Vagina (tissue), 2 donors: ENCODE measurements at regions not wholly inside any gene's neighbourhood (a gene's known extent, or its start where the extent isn't known, plus 50 kb on each side); places are given as distances from the start of the nearest gene placed in this dataset.

Source experiments
- DNase-seq, 2 donors: peaks; one replicate each; pipeline ENCODE4 v3.0.0-alpha.2; 2017; ENCODE audit errors: extremely low spot score in 2 of 2
- H3K27ac ChIP-seq: fragments of 200-600 bp; sonication (generic); one replicate; pipeline ENCODE4 v1.5.1; 2019
- H3K27me3 ChIP-seq: fragments of 200-600 bp; sonication (generic); one replicate; pipeline ENCODE4 v1.5.1; 2019
- H3K36me3 ChIP-seq, 2 donors: fragments of 200-600 bp; sonication (generic); one replicate each; pipeline ENCODE4 v1.5.1; 2017 to 2019
- H3K4me1 ChIP-seq: fragments of 200-600 bp; sonication (generic); one replicate; pipeline ENCODE4 v1.5.1; 2019
- H3K4me3 ChIP-seq, 2 donors: fragments of 200-600 bp; sonication (generic); 1 replicate in 1 of 2; 2 replicates in 1 of 2; pipeline ENCODE4 v1.5.1; 2016 to 2019
- H3K9me3 ChIP-seq: fragments of 200-600 bp; sonication (generic); one replicate; pipeline ENCODE4 v1.5.1; 2019
- POLR2A ChIP-seq, 2 donors: fragments of 450-650 bp; IDR thresholded peaks; one replicate each; pipeline ENCODE4 v1.6.1; 2017; ENCODE audit warnings: antibody characterized with exemption in 2 of 2, mild to moderate bottlenecking in 2 of 2, moderate library complexity in 2 of 2
- POLR2AphosphoS5 ChIP-seq, 2 donors: sonication (generic); formaldehyde crosslinking; IDR thresholded peaks; one replicate each; pipeline ENCODE4 v1.9.0; 2017; ENCODE audit warnings: antibody characterized with exemption in 2 of 2, mild to moderate bottlenecking in 2 of 2, low read depth in 1 of 2; ENCODE audit not compliant: insufficient read depth in 1 of 2
- intact Hi-C: fragments of 100-400 bp; cut with DNase I; formaldehyde crosslinking; loops from one replicate; pipeline ENCODE4 v1.15.1; 2023
- TF ChIP-seq, protein P1 (sequence below), 3 experiments: fragments of 450-650 bp in 2 of 3; fragments of 200-600 bp in 1 of 3; sonication (generic) in 1 of 3; IDR thresholded peaks; one replicate each; pipeline ENCODE4 v1.5.1; 2017 to 2019; ENCODE audit warnings: antibody characterized with exemption in 3 of 3, mild to moderate bottlenecking in 2 of 3, moderate library complexity in 2 of 3

DNA sequence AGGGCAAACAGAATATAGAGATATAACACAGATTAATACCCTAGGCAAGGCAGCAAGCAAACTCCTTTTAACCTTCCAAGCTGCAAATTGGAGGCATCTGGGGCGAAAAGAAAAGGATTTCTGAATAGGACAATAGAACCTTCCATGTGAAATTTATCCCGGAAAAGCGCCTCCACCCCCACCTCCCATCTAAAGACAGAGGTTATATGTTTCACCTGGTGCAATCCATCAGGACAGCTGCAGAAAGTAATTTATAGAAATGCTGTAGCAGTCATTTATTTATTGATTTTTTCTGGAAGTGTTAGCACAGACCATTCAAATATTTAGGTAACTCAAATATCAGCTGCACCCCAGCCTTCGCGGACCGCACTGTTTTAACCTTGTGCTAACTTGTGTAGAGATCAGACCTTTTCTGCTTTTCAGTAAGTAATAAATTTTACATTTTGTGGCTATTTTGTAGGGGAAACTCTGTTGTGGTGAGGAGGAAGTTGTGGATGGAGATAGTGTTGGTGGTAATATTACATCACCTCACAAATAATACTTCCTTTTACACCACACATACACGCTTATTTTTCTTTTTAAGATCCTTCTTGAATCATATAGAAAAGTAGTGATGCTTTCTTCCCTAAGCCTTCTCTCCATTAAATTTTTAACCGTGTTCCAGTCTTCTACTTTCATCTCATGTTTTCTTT, 919.3 kb upstream of the CDH2 start:
- H3K27ac ChIP-seq: no peak overlapping the region
- H3K9me3 ChIP-seq: no peaks in the 10 kb centered on the region
- no peaks in the 10 kb centered on the region for H3K27me3 ChIP-seq
- no peaks in the 10 kb centered on the region for H3K4me1 ChIP-seq
- no peak overlapping the region for H3K4me3 ChIP-seq
- intact Hi-C loops: no loop called here
- TF ChIP-seq POLR2AphosphoS5 (IDR thresholded peaks at IDR 0.05; ENCODE audit: insufficient read depth in 1 of 2, low read depth in 1 of 2): no peak
- TF ChIP-seq, protein P1, sequence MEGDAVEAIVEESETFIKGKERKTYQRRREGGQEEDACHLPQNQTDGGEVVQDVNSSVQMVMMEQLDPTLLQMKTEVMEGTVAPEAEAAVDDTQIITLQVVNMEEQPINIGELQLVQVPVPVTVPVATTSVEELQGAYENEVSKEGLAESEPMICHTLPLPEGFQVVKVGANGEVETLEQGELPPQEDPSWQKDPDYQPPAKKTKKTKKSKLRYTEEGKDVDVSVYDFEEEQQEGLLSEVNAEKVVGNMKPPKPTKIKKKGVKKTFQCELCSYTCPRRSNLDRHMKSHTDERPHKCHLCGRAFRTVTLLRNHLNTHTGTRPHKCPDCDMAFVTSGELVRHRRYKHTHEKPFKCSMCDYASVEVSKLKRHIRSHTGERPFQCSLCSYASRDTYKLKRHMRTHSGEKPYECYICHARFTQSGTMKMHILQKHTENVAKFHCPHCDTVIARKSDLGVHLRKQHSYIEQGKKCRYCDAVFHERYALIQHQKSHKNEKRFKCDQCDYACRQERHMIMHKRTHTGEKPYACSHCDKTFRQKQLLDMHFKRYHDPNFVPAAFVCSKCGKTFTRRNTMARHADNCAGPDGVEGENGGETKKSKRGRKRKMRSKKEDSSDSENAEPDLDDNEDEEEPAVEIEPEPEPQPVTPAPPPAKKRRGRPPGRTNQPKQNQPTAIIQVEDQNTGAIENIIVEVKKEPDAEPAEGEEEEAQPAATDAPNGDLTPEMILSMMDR (IDR thresholded peaks at IDR 0.05): no peak
- TF ChIP-seq POLR2A (IDR thresholded peaks at IDR 0.05): no peak
- no peak for DNase-seq
- no peaks in the 10 kb centered on the region for H3K36me3 ChIP-seq

DNA sequence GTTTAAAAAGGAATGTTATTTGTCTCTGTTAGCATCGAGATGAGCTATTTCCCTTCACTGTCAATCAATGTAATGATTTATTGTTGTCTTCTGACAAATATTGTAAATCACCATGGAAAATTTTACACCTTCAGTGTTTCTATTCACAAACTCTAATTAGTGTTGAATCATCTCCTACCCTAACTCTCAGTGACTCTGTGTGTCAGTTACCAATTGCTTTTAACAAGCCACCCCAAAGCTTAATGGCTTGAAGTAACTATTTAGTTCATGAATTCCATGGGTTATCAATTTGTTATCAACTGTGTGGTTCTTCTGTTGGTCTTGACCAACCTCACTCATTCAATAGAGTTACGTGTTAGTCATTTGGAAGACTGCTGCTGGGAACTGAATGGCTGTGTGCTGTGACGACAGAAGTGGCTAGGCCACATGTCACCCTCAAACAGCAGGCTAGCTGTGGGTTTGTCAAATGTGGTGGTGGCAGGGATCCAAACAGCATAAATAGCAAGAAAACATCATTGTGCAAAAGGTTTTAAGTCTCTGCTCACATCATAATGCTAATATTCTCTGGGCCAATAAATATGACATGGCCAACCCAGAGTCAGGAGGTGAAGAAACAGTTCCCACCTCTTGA, 910.8 kb upstream of the CDH2 start:
- no peaks in the 10 kb centered on the region for H3K9me3 ChIP-seq
- no peaks in the 10 kb centered on the region for H3K36me3 ChIP-seq
- no peak overlapping the region for H3K27ac ChIP-seq
- no peak for DNase-seq
- H3K4me3 ChIP-seq: no peak overlapping the region
- H3K4me1 ChIP-seq: peaks cover 8% of the 10 kb centered on the region
- intact Hi-C loops: no loop called here
- H3K27me3 ChIP-seq: no peaks in the 10 kb centered on the region
- TF ChIP-seq POLR2AphosphoS5 (IDR thresholded peaks at IDR 0.05; ENCODE audit: insufficient read depth in 1 of 2, low read depth in 1 of 2): no peak
- no peak for TF ChIP-seq POLR2A (IDR thresholded peaks at IDR 0.05)
- TF ChIP-seq, protein P1 (IDR thresholded peaks at IDR 0.05): no peak

DNA sequence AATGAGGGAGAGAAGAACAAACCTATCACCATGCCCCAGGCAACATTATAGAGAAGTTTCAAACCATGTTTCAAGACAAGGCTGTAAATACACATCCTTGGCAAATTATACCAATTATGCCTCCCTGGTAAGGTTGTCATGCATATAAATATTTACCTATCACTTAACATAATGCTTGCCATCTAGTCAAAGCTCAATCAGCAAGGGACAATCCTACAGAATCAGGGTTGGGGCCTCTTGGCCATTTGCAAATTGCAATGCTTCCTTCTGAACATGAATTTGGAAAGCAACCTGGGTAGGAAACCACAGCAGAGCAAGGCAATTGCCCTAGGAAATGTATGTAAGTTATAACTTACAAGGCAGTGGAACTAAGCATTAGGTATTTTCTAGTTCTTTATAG, 907.2 kb upstream of the CDH2 start:
- Histone ChIP-seq H3K4me1 (peaks cover 8% of the 10 kb centered on the region), H3K9me3 (no peaks in the 10 kb centered on the region), H3K27ac (no peak overlapping the region), H3K27me3 (no peaks in the 10 kb centered on the region), H3K4me3 (no peak overlapping the region), H3K36me3 (no peaks in the 10 kb centered on the region)
- TF ChIP-seq, protein P1 (IDR thresholded peaks at IDR 0.05): no peak
- TF ChIP-seq POLR2AphosphoS5 (IDR thresholded peaks at IDR 0.05; ENCODE audit: insufficient read depth in 1 of 2, low read depth in 1 of 2) (no peak), POLR2A (IDR thresholded peaks at IDR 0.05) (no peak)
- no peak for DNase-seq
- intact Hi-C loops: no loop called here

DNA sequence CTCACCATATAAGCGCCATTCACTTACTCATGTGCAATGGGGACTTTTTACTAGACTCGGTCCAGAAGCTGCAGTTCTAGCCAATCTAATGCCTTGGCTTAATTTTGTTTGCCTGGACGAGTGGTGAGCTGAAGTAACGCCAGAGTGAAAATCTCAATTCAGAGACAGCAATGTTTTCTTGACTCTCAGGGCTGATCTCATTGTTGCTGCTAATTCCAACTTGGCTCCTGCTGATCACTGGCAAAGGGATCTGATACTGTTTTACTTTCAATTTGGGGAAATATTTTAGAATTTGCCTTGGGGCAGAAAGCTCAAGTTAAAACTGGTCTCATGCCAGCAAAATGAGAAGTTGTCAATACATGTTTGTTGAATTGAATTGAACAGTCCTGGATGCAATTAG, 906.6 kb upstream of the CDH2 start:
- Histone ChIP-seq H3K4me3 (no peak overlapping the region), H3K36me3 (no peaks in the 10 kb centered on the region), H3K4me1 (peaks cover 8% of the 10 kb centered on the region), H3K9me3 (no peaks in the 10 kb centered on the region), H3K27me3 (no peaks in the 10 kb centered on the region), H3K27ac (no peak overlapping the region)
- no peak for DNase-seq
- no peak for TF ChIP-seq POLR2A (IDR thresholded peaks at IDR 0.05)
- no peak for TF ChIP-seq POLR2AphosphoS5 (IDR thresholded peaks at IDR 0.05; ENCODE audit: insufficient read depth in 1 of 2, low read depth in 1 of 2)
- TF ChIP-seq, protein P1 (IDR thresholded peaks at IDR 0.05): no peak
- intact Hi-C loops: no loop called here

DNA sequence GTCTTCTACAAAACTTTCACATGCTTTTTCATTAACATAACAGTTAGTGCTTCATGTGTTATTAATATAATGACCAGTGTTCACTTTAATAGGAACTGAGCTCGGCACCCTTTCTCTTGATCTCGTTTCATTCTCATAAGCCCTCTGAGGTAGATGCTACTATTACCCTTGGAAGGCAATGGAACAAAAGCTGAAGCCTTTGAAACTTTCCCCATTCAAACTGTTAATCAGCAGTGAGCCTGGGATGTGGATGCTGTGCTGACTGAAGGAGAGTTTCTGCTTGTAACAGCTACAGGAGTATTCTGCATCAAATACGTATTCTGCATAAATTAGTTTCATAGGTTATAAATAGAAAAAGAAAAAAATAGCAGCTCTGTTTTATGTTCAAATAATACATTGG, 904.0 kb upstream of the CDH2 start:
- TF ChIP-seq, protein P1 (IDR thresholded peaks at IDR 0.05): no peak
- no peak for TF ChIP-seq POLR2AphosphoS5 (IDR thresholded peaks at IDR 0.05; ENCODE audit: insufficient read depth in 1 of 2, low read depth in 1 of 2)
- no peak for TF ChIP-seq POLR2A (IDR thresholded peaks at IDR 0.05)
- no peak for DNase-seq
- Histone ChIP-seq H3K36me3 (no peaks in the 10 kb centered on the region), H3K4me3 (no peak overlapping the region), H3K27me3 (no peaks in the 10 kb centered on the region), H3K27ac (no peak overlapping the region), H3K4me1 (peaks cover 8% of the 10 kb centered on the region), H3K9me3 (no peaks in the 10 kb centered on the region)
- intact Hi-C loops: no loop called here
